ENCODE measurements at regions not wholly inside any gene's neighbourhood (a gene's known extent, or its start where the extent isn't known, plus 50 kb on each side); places are given as distances from the start of the nearest gene placed in this dataset.
"Not testable (repeated sequence)": the region's sequence is repeated elsewhere in the genome, so short reads cannot be mapped to it uniquely, and the experiment has no call there.

- TF ChIP-seq CTCF (IDR thresholded peaks at IDR 0.05) = no peak
- TF ChIP-seq EP300 (IDR thresholded peaks at IDR 0.05) = no peak
- no peak for TF ChIP-seq POLR2AphosphoS5 (IDR thresholded peaks at IDR 0.05)
- TF ChIP-seq POLR2A (IDR thresholded peaks at IDR 0.05; ENCODE audit: low read depth) = no peak
- Histone ChIP-seq H3K27ac (replicated peaks in 1 of 4) (no peak overlapping the region), H3K4me3 (no peak overlapping the region), H3K27me3 (no peaks in the 10 kb centered on the region), H3K4me1 (no peaks in the 10 kb centered on the region), H3K9me3 (no peaks in the 10 kb centered on the region), H3K36me3 (no peaks in the 10 kb centered on the region)
- DNase-seq (ENCODE audit: extremely low spot score) = no peak
- intact Hi-C loops (cut with DNase I) = no loop called here
- WGBS = 85% methylated on average over 3 of the region's 3 CpGs
These were observed 119.4 kb downstream of the KCNJ2 start for GRCh38 chr17:70288540-70289290.

GRCh38 chr17:70290770-70291169 is 121.4 kb downstream of the KCNJ2 start:
- WGBS = 87% methylated on average over 2 of the region's 2 CpGs
- no peak for DNase-seq (ENCODE audit: extremely low spot score)
- no peak overlapping the region for H3K4me3 ChIP-seq
- H3K36me3 ChIP-seq = no peaks in the 10 kb centered on the region
- no peaks in the 10 kb centered on the region for H3K27me3 ChIP-seq
- no peak for TF ChIP-seq POLR2A (IDR thresholded peaks at IDR 0.05; ENCODE audit: low read depth)
- TF ChIP-seq EP300 (IDR thresholded peaks at IDR 0.05) = no peak
- no peak for TF ChIP-seq CTCF (IDR thresholded peaks at IDR 0.05)
- no peak for TF ChIP-seq POLR2AphosphoS5 (IDR thresholded peaks at IDR 0.05)
- no peaks in the 10 kb centered on the region for H3K4me1 ChIP-seq
- no peaks in the 10 kb centered on the region for H3K9me3 ChIP-seq
- no peak overlapping the region for H3K27ac ChIP-seq (replicated peaks in 1 of 4)
- intact Hi-C loops (cut with DNase I) = no loop called here

DNA sequence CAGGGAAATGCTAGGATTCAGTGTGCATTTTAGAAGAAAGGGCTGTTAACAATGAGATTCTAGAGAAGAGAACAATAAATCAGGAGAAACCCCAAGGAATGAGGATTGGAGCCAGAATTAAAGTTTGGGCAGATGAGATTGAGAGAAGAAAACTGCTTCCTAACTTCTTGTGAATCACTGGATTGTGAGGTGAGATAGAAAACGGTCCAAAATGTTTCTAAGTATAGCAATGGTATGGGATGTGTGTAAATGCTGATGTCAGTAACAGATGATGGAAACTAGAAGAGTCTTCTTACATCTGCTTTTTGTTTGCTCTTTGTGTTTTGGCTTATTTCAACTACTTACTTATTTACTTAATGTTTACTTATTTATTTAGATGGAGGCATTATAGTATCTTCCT is 123.0 kb downstream of the KCNJ2 start:
- no peaks in the 10 kb centered on the region for H3K9me3 ChIP-seq
- H3K27me3 ChIP-seq = no peaks in the 10 kb centered on the region
- no peak overlapping the region for H3K27ac ChIP-seq (replicated peaks in 1 of 4)
- DNase-seq (ENCODE audit: extremely low spot score) = no peak
- no peaks in the 10 kb centered on the region for H3K36me3 ChIP-seq
- TF ChIP-seq EP300 (IDR thresholded peaks at IDR 0.05) = no peak
- TF ChIP-seq POLR2AphosphoS5 (IDR thresholded peaks at IDR 0.05) = no peak
- TF ChIP-seq CTCF (IDR thresholded peaks at IDR 0.05) = no peak
- no peak for TF ChIP-seq POLR2A (IDR thresholded peaks at IDR 0.05; ENCODE audit: low read depth)
- 27% methylated on average over 1 of the region's 1 CpG for WGBS
- intact Hi-C loops (cut with DNase I) = no loop called here
- H3K4me3 ChIP-seq = no peak overlapping the region
- H3K4me1 ChIP-seq = no peaks in the 10 kb centered on the region

GRCh38 chr17:70293564-70294310 is 124.4 kb downstream of the KCNJ2 start:
- intact Hi-C loops (cut with DNase I); H3K4me1 ChIP-seq; H3K4me3 ChIP-seq; DNase-seq (ENCODE audit: extremely low spot score); H3K27me3 ChIP-seq; H3K9me3 ChIP-seq; H3K36me3 ChIP-seq; H3K27ac ChIP-seq (replicated peaks in 1 of 4): not testable (repeated sequence)
- WGBS = 90% methylated on average over 6 of the region's 6 CpGs

- Histone ChIP-seq H3K4me3 (no peak overlapping the region), H3K9me3 (no peaks in the 10 kb centered on the region), H3K4me1 (no peaks in the 10 kb centered on the region), H3K36me3 (no peaks in the 10 kb centered on the region), H3K27ac (replicated peaks in 1 of 4) (no peak overlapping the region), H3K27me3 (no peaks in the 10 kb centered on the region)
- WGBS = 38% methylated on average over 1 of the region's 1 CpG
- TF ChIP-seq POLR2A (IDR thresholded peaks at IDR 0.05; ENCODE audit: low read depth) = no peak
- TF ChIP-seq POLR2AphosphoS5 (IDR thresholded peaks at IDR 0.05) = no peak
- no peak for TF ChIP-seq CTCF (IDR thresholded peaks at IDR 0.05)
- TF ChIP-seq EP300 (IDR thresholded peaks at IDR 0.05) = no peak
- DNase-seq (ENCODE audit: extremely low spot score) = no peak
- intact Hi-C loops (cut with DNase I) = no loop called here
These were observed 126.0 kb downstream of the KCNJ2 start for GRCh38 chr17:70295329-70295728.
